Stimulated activated CD8-positive, alpha-beta memory T cell treated with anti-CD3 and anti-CD28 coated beads, Interleukin-7, amount 100 ng/mL, for 4 hours (primary cell): ENCODE measurements at regions not wholly inside any gene's neighbourhood (a gene's known extent, or its start where the extent isn't known, plus 50 kb on each side); places are given as distances from the start of the nearest gene placed in this dataset.
"Not testable (repeated sequence)": the region's sequence is repeated elsewhere in the genome, so short reads cannot be mapped to it uniquely, and the experiment has no call there.

ENCODE experiments used
- DNase-seq, 2 donors: peaks; one replicate each; pipeline ENCODE4 v3.0.0-alpha.2; 2020; ENCODE audit warnings: low read depth in 2 of 2

- no peak for DNase-seq
These were observed 154.4 kb upstream of the EPB41L4A start for GRCh38 chr5:112573441-112573840.

- no peak for DNase-seq
These were observed 155.5 kb upstream of the EPB41L4A start for GRCh38 chr5:112574536-112574935.

GRCh38 chr5:112576298-112576925 is 157.3 kb upstream of the EPB41L4A start:
- DNase-seq: no peak

GRCh38 chr5:112579599-112580170 is 158.0 kb upstream of the APC start:
- no peak for DNase-seq

- DNase-seq: no peak
These were observed 155.8 kb upstream of the APC start for GRCh38 chr5:112581811-112582320.

GRCh38 chr5:112583166-112583565 is 154.5 kb upstream of the APC start:
- no peak for DNase-seq

- DNase-seq: no peak
These were observed 152.9 kb upstream of the APC start for GRCh38 chr5:112584781-112585180.

- DNase-seq: no peak
These were observed 151.1 kb upstream of the APC start for GRCh38 chr5:112586596-112587062.

- DNase-seq: not testable (repeated sequence)
These were observed 146.8 kb upstream of the APC start for GRCh38 chr5:112590858-112591257.

GRCh38 chr5:112594095-112594850 is 143.4 kb upstream of the APC start:
- DNase-seq: no peak

GRCh38 chr5:112594941-112595340 is 142.7 kb upstream of the APC start:
- no peak for DNase-seq

- DNase-seq: no peak
These were observed 139.9 kb upstream of the APC start for GRCh38 chr5:112597831-112598230.

- not testable (repeated sequence) for DNase-seq
These were observed 137.2 kb upstream of the APC start for GRCh38 chr5:112600510-112600909.

- DNase-seq: no peak
These were observed 132.7 kb upstream of the APC start for GRCh38 chr5:112604732-112605630.

GRCh38 chr5:112608975-112609374 is 128.7 kb upstream of the APC start:
- DNase-seq: no peak

GRCh38 chr5:112612663-112613062 is 125.0 kb upstream of the APC start:
- no peak for DNase-seq

- DNase-seq: no peak
These were observed 123.4 kb upstream of the APC start for GRCh38 chr5:112614285-112614684.

- no peak for DNase-seq
These were observed 122.7 kb upstream of the APC start for GRCh38 chr5:112614986-112615385.

- DNase-seq: no peak
These were observed 120.7 kb upstream of the APC start for GRCh38 chr5:112616812-112617547.

- no peak for DNase-seq
These were observed 112.4 kb upstream of the APC start for GRCh38 chr5:112625246-112625645.
